ENCODE measurements at regions not wholly inside any gene's neighbourhood (a gene's known extent, or its start where the extent isn't known, plus 50 kb on each side); places are given as distances from the start of the nearest gene placed in this dataset.

DNA sequence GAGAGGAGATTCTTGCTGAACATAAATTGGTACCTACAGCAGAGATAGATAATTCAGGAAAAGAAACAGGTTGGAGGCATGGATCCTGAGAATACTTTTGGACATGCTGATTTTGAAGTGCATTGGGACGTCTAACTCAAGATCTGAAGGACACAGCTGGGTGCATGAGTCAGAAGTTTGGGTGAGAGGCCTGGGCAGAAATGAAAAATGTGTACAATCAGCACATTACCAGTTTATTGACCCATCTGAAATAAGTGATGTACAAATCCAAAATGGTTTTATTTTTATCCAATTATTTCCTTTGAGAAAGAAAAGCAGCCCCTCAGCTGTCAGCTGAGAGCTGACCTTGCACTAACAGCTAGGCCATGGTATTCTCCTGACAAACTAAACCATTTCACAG, 975.2 kb upstream of the B3GALT2 start:
- POLR2A ChIA-PET = no interaction called here
- Histone ChIP-seq H3K4me1 (ENCODE audit: control insufficient read depth, insufficient read depth, low read length) (no peaks in the 10 kb centered on the region), H3K27me3 (replicated peaks in 1 of 2; ENCODE audit: control insufficient read depth in 2 of 2, insufficient read depth in 2 of 2, low read length in 1 of 2) (no peaks in the 10 kb centered on the region), H3K9ac (ENCODE audit: control insufficient read depth, insufficient read depth, low read length) (no peak overlapping the region), H4K20me1 (ENCODE audit: control insufficient read depth, insufficient read depth) (no peaks in the 10 kb centered on the region), H3K36me3 (ENCODE audit: control insufficient read depth in 2 of 2, insufficient read depth in 2 of 2, low read length in 1 of 2) (no peaks in the 10 kb centered on the region), H3K27ac (ENCODE audit: control insufficient read depth, insufficient read depth) (no peak overlapping the region), H3K9me3 (replicated peaks; ENCODE audit: control insufficient read depth, insufficient read depth, low read length) (no peaks in the 10 kb centered on the region), H2AFZ (ENCODE audit: control insufficient read depth, low read depth, low read length) (no peak overlapping the region), H3K4me2 (ENCODE audit: control insufficient read depth, insufficient read depth) (no peak overlapping the region), H3K4me3 (no peak overlapping the region), H3K79me2 (ENCODE audit: control insufficient read depth, insufficient read depth, low read length) (no peaks in the 10 kb centered on the region)
- DNase-seq (ENCODE audit: low read depth, low spot score) (no peak), ATAC-seq (no peak), FAIRE-seq (no peak)
- TF ChIP-seq GATAD2B (conservative IDR thresholded peaks at IDR 0.05; ENCODE audit: low read depth) = no peak
- TF ChIP-seq SMAD5 (IDR thresholded peaks at IDR 0.05; ENCODE audit: low read depth) = no peak
- no peak for TF ChIP-seq SRF (IDR thresholded peaks at IDR 0.05; ENCODE audit: low read depth in 2 of 2, low read length in 2 of 2)
- TF ChIP-seq, protein P1, sequence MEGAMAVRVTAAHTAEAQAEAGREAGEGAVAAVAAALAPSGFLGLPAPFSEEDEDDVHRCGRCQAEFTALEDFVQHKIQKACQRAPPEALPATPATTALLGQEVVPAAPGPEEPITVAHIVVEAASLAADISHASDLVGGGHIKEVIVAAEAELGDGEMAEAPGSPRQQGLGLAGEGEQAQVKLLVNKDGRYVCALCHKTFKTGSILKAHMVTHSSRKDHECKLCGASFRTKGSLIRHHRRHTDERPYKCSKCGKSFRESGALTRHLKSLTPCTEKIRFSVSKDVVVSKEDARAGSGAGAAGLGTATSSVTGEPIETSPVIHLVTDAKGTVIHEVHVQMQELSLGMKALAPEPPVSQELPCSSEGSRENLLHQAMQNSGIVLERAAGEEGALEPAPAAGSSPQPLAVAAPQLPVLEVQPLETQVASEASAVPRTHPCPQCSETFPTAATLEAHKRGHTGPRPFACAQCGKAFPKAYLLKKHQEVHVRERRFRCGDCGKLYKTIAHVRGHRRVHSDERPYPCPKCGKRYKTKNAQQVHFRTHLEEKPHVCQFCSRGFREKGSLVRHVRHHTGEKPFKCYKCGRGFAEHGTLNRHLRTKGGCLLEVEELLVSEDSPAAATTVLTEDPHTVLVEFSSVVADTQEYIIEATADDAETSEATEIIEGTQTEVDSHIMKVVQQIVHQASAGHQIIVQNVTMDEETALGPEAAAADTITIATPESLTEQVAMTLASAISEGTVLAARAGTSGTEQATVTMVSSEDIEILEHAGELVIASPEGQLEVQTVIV (IDR thresholded peaks at IDR 0.05; ENCODE audit: borderline replicate concordance, partially characterized antibody) = no peak
- no TSS peak for BruUV-seq (replicated peaks)
- SMC1A ChIA-PET (ENCODE audit: uncharacterized antibody, unreplicated experiment) = interaction anchor here (0.7 to 1.6 kb wide), 3 partner anchors 11 to 1036 kb away, joined by 3 read pairs; no protein-coding TSS in a partner anchor
- intact Hi-C loops (cut with micrococcal nuclease; ENCODE audit: unreplicated experiment) (no loop called here), in situ Hi-C loops (cut with MboI) (no loop called here)
- RAD21 ChIA-PET (ENCODE audit: unreplicated experiment) = no interaction called here
- 0% methylated on average over 1 of the region's 1 CpG for WGBS (ENCODE audit: insufficient coverage, insufficient replicate concordance, low lambda C conversion rate, missing lambda C conversion rate)
- CTCF ChIA-PET = interaction anchor here (0.9 kb wide), 1 partner anchor 977 kb away, joined by 3 read pairs; no protein-coding TSS in a partner anchor

DNA sequence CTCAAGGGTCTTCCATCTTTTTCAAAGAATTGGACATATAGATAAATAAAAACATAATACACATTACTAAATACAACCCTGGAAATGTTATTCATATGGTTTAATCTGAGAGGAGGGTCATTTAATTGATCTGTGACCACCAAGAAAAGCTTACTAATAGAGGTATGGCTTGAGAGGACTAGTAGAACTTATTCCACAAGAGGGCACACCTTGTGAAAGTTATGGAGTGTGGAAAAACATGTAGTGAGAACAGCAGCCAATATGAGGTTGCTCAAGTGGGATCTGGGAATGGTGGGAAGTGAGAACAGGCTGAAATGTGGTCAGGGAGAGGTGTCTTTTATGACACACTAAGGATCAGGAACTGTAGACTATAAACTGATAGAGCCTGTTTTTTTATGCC, 973.5 kb upstream of the B3GALT2 start:
- no peak for DNase-seq (ENCODE audit: low read depth, low spot score)
- no peak overlapping the region for H2AFZ ChIP-seq (ENCODE audit: control insufficient read depth, low read depth, low read length)
- ChIA-PET SMC1A (ENCODE audit: uncharacterized antibody, unreplicated experiment) (interaction anchor here (1.6 kb wide), 1 partner anchor 9 kb away, joined by 3 read pairs; no protein-coding TSS in a partner anchor), CTCF (no interaction called here), RAD21 (ENCODE audit: unreplicated experiment) (no interaction called here), POLR2A (no interaction called here)
- no peak overlapping the region for H3K4me2 ChIP-seq (ENCODE audit: control insufficient read depth, insufficient read depth)
- in situ Hi-C loops (cut with MboI) = no loop called here
- FAIRE-seq = no peak
- no peaks in the 10 kb centered on the region for H4K20me1 ChIP-seq (ENCODE audit: control insufficient read depth, insufficient read depth)
- no peaks in the 10 kb centered on the region for H3K27me3 ChIP-seq (replicated peaks in 1 of 2; ENCODE audit: control insufficient read depth in 2 of 2, insufficient read depth in 2 of 2, low read length in 1 of 2)
- H3K9me3 ChIP-seq (replicated peaks; ENCODE audit: control insufficient read depth, insufficient read depth, low read length) = no peaks in the 10 kb centered on the region
- ATAC-seq = no peak
- H3K36me3 ChIP-seq (ENCODE audit: control insufficient read depth in 2 of 2, insufficient read depth in 2 of 2, low read length in 1 of 2) = no peaks in the 10 kb centered on the region
- H3K27ac ChIP-seq (ENCODE audit: control insufficient read depth, insufficient read depth) = no peak overlapping the region
- no peak overlapping the region for H3K9ac ChIP-seq (ENCODE audit: control insufficient read depth, insufficient read depth, low read length)
- no peaks in the 10 kb centered on the region for H3K79me2 ChIP-seq (ENCODE audit: control insufficient read depth, insufficient read depth, low read length)
- no TSS peak for BruUV-seq (replicated peaks)
- H3K4me3 ChIP-seq = no peak overlapping the region
- H3K4me1 ChIP-seq (ENCODE audit: control insufficient read depth, insufficient read depth, low read length) = no peaks in the 10 kb centered on the region
- intact Hi-C loops (cut with micrococcal nuclease; ENCODE audit: unreplicated experiment) = no loop called here
- TF ChIP-seq ZNF207 (IDR thresholded peaks at IDR 0.05; ENCODE audit: borderline replicate concordance) (no peak), MTA2 (IDR thresholded peaks at IDR 0.05; ENCODE audit: low read depth) (no peak), PAX5 (IDR thresholded peaks at IDR 0.05; ENCODE audit: borderline replicate concordance, low read depth, low read length) (no peak), ZNF217 (IDR thresholded peaks at IDR 0.05) (no peak), HCFC1 (IDR thresholded peaks at IDR 0.05; ENCODE audit: low read length) (no peak)
- TF ChIP-seq, protein P2, sequence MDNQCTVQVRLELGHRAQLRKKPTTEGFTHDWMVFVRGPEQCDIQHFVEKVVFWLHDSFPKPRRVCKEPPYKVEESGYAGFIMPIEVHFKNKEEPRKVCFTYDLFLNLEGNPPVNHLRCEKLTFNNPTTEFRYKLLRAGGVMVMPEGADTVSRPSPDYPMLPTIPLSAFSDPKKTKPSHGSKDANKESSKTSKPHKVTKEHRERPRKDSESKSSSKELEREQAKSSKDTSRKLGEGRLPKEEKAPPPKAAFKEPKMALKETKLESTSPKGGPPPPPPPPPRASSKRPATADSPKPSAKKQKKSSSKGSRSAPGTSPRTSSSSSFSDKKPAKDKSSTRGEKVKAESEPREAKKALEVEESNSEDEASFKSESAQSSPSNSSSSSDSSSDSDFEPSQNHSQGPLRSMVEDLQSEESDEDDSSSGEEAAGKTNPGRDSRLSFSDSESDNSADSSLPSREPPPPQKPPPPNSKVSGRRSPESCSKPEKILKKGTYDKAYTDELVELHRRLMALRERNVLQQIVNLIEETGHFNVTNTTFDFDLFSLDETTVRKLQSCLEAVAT (IDR thresholded peaks at IDR 0.05) = no peak
- TF ChIP-seq, protein P3, sequence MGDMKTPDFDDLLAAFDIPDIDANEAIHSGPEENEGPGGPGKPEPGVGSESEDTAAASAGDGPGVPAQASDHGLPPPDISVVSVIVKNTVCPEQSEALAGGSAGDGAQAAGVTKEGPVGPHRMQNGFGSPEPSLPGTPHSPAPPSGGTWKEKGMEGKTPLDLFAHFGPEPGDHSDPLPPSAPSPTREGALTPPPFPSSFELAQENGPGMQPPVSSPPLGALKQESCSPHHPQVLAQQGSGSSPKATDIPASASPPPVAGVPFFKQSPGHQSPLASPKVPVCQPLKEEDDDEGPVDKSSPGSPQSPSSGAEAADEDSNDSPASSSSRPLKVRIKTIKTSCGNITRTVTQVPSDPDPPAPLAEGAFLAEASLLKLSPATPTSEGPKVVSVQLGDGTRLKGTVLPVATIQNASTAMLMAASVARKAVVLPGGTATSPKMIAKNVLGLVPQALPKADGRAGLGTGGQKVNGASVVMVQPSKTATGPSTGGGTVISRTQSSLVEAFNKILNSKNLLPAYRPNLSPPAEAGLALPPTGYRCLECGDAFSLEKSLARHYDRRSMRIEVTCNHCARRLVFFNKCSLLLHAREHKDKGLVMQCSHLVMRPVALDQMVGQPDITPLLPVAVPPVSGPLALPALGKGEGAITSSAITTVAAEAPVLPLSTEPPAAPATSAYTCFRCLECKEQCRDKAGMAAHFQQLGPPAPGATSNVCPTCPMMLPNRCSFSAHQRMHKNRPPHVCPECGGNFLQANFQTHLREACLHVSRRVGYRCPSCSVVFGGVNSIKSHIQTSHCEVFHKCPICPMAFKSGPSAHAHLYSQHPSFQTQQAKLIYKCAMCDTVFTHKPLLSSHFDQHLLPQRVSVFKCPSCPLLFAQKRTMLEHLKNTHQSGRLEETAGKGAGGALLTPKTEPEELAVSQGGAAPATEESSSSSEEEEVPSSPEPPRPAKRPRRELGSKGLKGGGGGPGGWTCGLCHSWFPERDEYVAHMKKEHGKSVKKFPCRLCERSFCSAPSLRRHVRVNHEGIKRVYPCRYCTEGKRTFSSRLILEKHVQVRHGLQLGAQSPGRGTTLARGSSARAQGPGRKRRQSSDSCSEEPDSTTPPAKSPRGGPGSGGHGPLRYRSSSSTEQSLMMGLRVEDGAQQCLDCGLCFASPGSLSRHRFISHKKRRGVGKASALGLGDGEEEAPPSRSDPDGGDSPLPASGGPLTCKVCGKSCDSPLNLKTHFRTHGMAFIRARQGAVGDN (IDR thresholded peaks at IDR 0.05) = no peak
